Stimulated activated CD4-positive, alpha-beta T cell treated with anti-CD3 and anti-CD28 coated beads, Interleukin-12 subunit alpha, Interleukin-12 subunit beta, amount 100 ng/mL, for 48 hours (primary cell): ENCODE measurements at regions not wholly inside any gene's neighbourhood (a gene's known extent, or its start where the extent isn't known, plus 50 kb on each side); places are given as distances from the start of the nearest gene placed in this dataset.

Experiments
- DNase-seq, 3 donors: peaks; one replicate each; pipeline ENCODE4 v3.0.0-alpha.2; 2020; ENCODE audit warnings: low read depth in 2 of 3, low spot score in 1 of 3

- DNase-seq: no peak
Measured at GRCh38 chr1:14297356-14297755, 301.1 kb upstream of the KAZN start.

GRCh38 chr1:14298806-14299205, 299.7 kb upstream of the KAZN start:
- DNase-seq: no peak

GRCh38 chr1:14300991-14301703, 297.3 kb upstream of the KAZN start:
- no peak for DNase-seq

DNA sequence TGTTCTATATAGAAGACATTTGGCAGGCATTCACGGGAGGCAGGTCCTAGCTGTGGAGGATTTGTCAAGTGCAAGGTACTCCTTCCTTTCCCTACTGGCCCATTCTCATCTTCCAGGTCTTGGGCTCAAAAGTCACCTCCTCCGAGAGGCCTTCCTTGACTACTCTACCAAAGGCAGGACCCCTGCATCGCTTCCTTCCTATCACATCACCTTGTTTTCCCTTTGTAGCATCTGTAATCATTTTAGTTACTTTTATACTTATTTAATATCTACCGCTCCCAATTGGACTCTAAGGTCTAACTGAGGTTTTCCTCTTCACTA, 296.8 kb upstream of the KAZN start:
- no peak for DNase-seq

- DNase-seq: no peak
Measured at GRCh38 chr1:14302025-14302424, 296.5 kb upstream of the KAZN start.

- DNase-seq: no peak
Measured at GRCh38 chr1:14303011-14303410, 295.5 kb upstream of the KAZN start.

- no peak for DNase-seq
Measured at GRCh38 chr1:14304381-14304865, 294.1 kb upstream of the KAZN start.

- DNase-seq: no peak
Measured at GRCh38 chr1:14308460-14308859, 290.0 kb upstream of the KAZN start.

DNA sequence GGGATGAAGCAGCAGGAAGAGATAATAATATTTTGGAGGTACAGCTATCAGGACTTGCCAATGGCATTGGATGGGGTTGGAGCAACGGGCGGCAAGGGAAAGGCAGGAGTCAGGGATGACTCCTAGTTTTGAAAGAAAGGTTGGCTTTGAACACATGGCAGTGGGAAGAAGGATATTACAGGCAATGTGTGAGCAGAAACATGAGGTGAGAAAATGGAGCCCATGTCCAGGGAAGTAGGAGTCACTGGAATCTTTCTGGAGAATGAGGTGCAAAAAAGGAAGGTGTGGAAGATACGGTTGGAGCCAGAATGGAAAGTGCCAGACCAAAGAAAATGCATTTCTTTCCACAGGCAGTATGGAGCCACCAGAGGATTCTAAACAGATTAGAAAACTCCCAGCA, 288.5 kb upstream of the KAZN start:
- DNase-seq: no peak

GRCh38 chr1:14310476-14310875, 288.0 kb upstream of the KAZN start:
- DNase-seq: no peak

DNA sequence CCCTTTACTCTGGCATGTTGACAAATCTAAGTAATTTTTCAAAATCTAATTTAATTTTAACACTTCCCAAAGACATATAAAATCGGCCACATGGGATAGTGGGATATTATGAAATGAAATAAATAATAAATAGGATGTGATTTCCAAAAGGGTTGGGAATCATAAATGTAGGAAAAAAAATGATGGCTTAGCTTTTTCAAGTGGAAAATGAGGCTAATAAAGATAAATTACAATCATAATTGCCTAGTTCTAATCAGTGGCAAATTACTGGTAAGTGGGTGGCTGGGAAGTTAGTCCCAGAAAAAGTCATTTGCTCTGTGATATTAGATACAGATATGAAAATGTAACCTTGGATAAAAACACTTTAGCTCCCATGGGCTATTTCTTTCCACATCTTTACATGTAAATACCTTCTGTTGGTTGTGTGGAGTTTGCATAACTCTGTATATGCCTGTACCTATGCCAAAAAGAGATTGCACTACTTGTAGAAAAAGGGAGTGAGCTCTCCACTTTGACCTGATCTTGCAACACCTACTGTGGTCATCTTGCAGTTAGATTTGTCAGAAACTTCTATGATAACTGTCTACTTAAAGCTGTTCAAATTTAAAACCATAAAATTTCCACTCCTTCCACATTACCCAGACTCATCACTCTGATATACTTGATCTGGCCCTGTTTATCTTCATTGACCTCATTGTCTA, 284.6 kb upstream of the KAZN start:
- no peak for DNase-seq

- DNase-seq: no peak
Measured at GRCh38 chr1:14318830-14319229, 279.7 kb upstream of the KAZN start.

GRCh38 chr1:14320518-14320917, 278.0 kb upstream of the KAZN start:
- DNase-seq: no peak

DNA sequence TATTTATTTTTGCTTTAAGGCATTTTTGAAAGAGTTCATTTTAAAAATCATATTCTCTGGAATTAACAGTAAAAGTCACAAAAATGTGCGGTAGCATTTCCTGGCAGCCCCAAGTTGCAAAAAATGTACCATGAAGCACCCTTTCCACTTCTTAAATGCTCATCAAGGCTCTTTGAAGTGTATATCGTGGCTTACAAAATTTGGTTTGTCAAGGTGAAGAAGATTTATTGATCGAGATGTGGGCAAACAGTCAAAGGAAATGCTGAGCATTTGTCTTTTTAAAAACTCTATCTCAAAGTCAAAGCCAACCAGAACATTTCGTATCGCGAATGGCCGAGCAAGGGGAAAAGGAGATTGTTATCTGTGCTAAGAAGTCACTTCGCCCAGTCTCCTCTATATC, 277.5 kb upstream of the KAZN start:
- no peak for DNase-seq

DNA sequence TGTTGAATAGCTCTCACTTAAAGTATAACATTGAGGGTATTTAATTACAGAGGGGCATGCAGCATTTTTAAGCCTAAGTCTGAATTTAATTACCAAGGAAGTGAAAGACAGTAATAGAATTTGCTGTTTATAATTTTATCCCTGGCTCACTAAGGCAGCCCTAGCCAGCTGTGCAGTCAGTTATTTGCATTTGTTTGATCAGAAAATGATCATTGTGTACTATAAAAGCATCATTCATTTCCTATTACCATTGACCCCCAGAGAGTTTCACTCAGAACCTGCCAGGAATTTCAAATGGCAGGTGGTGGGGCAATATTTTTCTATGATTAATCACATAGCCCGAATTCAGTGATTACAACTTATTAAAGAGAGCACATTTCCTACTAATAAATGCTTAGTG, 277.1 kb upstream of the KAZN start:
- DNase-seq: no peak

- no peak for DNase-seq
Measured at GRCh38 chr1:14323568-14324247, 274.8 kb upstream of the KAZN start.

- no peak for DNase-seq
Measured at GRCh38 chr1:14324248-14324630, 274.2 kb upstream of the KAZN start.

GRCh38 chr1:14326857-14327256, 271.6 kb upstream of the KAZN start:
- DNase-seq: no peak

GRCh38 chr1:14328685-14329084, 269.8 kb upstream of the KAZN start:
- DNase-seq: no peak

DNA sequence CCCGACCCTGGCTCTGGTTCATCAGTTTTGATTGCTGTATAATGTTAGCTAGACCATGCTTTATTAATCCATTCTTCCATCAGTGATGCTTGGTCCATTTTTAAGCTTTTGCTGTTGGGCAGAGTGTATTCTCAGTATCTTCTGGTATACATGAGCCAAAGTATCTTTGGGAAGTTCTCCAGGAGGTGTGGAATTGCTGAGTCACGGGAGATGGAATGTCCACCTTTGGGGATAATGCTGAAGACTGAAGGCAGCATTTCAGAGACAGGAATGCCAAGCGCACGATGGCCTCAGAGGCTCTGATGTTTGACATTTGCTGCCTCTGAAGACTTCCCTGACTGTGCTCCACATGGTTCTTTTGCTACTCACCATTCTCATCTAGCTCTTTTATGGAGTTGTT, 266.3 kb upstream of the KAZN start:
- DNase-seq: no peak

DNA sequence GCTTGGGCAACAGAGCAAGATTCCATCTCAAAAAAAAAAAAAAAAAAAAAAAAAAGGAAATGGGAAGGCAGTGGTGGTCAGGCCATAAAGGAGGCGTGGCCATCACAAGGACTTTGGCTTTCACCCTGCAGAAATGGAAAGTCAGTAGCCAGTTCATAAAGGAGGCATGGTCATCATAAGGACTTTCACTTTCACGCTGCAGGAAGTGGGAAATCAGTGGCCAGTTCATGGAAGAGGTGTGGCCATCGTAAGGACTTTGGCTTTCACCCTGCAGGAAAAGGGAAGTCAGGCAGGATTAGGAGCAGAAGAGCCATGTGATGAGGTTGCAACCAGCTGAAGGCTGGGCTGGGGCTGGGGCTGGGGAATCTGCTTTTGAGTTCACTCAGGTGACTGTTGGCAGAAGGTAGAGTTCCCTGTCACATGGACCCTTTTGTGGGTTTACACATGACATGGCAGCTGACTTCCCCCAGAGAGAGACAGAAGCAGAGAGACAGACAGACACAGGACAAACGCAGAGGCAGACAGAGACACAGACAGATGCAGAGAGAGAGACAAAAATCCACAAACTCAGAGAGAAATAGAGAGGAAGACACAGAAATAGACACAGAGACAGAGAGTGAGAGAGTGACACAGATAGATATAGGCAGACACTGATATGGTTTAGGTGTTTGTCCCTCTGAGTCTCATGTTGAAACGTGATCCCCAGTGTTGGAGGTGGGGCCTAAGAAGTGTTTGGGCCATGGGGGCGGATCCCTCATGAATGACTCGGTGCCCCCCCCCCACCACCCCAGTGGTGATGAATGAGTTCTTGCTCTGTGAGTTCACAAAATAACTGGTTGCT, 263.9 kb upstream of the KAZN start:
- DNase-seq: no peak

GRCh38 chr1:14338509-14338908, 260.0 kb upstream of the KAZN start:
- no peak for DNase-seq
